Activated CD4-positive, alpha-beta T cell treated with anti-CD3 and anti-CD28 coated beads for 48 hours (primary cell): ENCODE measurements at regions not wholly inside any gene's neighbourhood (a gene's known extent, or its start where the extent isn't known, plus 50 kb on each side); places are given as distances from the start of the nearest gene placed in this dataset.

Source experiments
- DNase-seq: peaks from one replicate; pipeline ENCODE4 v3.0.0-alpha.2; 2020

DNA sequence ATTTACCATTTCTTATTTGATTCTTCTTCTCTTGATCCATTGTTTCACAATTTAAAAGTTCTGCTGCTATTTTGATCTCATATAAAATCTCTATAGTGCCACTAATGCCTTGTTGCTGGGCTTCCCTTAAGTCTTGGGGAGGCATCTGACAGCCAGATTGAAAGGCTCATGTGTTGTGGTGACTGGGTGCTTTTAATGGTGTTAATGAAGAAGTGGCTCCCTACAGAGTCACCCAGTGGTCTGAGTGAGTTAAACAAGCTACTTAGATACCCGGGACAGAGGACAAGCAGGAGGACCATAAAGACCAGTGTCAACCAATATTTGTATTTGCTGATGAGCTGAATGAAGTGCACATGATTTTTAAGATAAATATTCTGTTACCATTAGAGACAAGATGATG, 176.4 kb upstream of the HABP2 start:
- no peak for DNase-seq

DNA sequence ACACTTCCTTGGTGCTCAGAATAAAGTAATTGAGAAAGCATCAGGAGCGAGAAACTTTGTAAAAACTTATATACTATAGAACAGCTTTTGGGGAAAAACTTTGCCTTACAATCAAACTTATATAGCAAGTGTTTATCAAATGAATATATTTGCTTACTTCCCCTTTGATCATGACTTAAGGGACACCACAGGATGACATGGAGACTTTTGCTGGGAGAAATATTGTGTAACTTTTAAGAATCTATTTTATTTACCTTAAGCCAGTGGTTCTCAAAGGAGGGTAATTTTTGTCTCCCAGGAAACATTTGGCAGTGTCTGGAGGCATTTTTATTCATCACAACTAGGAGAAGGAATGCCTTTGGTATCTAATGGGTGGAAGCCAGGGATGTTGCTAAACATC, 173.8 kb upstream of the HABP2 start:
- DNase-seq: no peak

DNA sequence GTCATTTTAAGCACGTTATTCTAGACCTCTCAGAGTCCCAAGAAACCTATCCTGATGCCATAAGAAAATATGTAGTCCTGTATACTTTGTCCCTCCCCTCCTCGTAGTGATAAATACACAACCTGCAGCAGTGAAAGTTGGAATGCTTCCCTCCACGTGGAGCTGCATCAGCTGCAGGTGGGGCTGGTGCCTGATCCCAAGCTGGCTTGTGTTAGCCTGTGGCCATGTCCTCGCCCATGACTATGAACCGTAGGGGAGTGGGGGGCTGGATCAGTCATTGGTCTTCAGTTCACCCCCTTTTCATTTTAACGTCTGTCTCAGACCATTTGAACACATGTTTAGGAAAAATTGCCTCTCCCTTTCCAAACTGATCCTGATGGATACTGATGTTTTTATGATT, 171.4 kb upstream of the HABP2 start:
- DNase-seq: no peak

DNA sequence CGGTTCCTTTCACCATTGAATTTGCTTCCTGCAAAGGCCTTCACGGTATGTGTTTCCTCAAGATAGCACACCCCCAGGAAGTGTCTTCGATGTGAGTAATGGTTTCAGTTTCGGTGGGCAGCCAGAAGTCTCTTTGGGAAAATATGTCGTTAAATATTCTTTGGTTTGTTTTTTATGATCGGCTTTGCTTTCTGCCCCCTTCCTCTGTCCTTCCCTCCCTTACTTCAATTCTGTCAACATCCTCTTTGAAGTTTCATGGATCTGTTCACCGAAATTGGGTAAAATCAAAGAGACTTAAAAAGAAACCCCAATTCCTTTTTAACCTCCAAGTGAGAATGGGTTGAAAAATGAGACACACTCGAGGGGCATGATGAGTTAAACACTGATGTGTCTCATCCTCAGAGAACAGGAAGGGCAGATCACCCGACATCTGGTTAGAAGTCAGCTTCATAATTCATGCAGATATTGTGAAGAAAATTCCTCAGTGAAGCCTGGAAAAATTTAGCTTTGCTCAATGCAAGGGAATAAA, 170.8 kb upstream of the HABP2 start:
- peak; percentile 20 for DNase-seq

DNA sequence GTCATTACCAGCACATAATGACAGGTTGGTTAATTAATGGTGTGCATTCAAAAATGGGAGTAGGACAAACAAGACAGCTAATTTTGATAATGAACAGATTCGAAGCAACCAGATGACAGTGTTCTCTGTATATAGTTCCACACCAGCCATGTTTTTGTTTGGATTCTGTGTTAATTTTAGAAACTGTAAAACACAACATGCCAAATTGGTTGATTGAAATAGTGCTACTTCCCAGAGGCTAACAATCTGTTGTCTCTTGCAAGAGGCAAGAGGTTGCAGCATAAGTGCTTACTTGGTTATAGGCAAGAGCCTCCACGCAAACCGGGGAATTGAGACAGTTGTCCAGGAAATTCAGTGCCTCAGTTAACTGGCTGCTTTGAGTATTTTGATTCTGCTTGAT, 170.2 kb upstream of the HABP2 start:
- no peak for DNase-seq

DNA sequence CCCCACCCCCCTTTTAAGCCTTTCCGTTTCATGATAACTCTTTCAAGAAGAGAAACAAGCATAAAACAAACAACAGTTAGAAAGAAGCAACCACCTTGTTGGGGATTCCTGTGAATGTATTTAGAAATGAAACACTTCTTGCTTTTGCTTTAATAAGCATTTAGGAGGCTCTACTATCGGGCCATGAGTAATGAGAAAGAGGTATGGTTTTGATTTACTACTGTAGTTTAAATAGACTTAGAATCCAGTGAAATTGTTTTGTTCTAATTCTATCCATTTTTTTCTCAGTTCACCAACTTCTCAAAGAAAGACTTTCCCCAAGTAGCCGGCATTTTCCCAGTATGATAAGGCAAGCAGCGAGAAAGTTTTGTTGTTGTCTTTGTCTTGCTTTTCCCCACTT, 168.7 kb upstream of the HABP2 start:
- no peak for DNase-seq

DNA sequence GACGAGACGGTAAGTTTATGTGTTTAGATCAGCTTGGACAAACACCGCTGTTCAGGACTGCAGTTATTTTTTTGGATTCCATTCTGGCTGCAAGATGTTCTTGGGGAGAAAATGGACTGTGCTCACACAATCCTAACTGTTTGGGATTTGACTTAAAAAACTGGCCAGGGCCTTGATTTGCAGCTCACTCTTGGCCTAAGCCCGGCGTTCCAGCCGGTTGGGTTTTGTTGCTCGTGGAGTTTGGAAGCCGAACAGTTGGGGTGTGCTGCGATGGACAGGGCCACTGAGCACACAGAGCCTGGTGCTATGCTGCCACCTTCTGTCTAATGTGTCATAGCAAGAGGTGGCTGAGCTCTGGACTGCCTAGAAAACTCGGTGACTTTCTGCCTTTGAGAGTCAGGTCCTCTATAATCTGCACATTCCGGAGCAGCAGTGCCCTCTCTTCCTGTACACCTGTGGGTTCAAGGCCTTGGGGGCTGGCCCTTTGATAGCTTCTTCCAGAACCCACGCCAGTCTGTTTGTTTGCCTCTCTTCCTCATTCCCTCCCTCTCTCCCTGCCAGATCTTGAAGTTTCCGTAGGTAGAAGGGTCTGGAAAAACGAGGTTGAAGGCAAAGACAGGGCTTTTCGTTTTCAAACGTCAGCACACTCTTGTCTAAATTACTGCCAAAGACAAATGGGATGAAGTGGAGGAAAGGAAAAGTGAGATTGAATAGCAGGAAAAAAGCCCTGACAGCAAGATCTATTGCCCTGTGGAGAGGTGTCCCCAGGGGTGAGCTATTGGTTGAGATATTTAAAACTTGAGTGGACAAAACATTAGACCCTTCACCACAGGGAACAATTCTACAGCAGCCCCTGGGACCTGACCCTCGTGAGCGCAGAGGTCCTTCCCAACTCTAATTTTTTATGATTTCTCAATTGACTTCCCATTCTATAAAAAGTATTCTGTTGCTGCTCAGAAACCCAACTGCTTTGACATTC, 167.5 kb upstream of the HABP2 start:
- DNase-seq: peak; percentile 65

DNA sequence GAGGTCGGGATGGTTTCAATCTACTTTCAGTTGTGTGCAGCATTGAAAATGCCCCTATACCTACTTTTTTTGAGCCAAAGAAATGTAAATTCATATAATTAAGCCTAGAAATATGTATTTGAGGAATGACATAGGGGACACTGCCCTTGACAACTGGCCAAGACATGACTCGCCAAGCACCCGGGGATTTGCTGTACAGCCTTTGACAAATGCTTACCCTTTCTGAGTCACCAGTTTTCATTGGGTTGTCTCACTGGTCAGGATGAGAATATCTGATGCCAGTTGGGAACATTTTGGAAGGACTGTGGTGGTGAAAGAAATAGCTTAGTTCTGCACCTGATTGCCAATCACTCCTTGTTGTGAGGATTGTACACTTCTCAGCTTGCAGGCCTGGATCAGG, 166.8 kb upstream of the HABP2 start:
- DNase-seq: no peak

DNA sequence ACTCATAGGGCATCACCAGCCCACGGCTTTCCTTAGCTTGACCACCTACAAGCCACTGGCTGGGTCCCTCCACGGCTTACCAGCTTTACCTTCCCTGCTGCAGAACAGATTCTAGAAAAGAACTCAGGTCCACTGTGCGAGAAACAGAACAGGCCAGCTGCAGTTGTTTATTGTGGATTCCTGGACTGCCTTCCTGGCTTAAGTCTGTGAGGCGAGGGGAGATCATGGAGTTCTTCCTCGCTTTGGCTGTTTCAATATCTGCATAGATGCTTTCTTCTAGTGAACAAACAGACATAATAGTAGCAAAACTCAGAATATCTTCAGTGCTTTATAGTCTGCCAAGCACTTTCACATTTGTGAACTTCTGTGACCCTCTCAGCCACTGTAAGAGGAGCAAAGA, 162.9 kb upstream of the HABP2 start:
- no peak for DNase-seq

DNA sequence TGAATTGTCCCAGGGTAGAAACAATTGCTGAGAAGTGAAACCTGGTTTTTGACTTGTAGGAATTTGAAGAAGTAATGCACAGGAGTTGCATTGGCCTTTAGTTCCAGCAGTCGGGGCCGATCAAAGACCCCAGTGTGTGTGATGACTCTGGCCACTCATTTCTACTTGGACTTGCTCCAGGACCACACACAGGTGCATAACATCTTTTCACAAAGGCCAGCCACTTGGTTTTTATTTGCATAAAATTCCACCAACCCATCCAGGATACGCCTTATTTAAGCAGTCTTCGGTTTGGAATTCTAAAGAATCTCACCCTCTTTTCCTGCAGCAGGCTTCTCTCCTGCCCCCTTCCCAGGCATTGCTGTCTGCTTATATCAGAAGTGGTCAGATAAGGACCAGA, 162.0 kb upstream of the HABP2 start:
- no peak for DNase-seq

DNA sequence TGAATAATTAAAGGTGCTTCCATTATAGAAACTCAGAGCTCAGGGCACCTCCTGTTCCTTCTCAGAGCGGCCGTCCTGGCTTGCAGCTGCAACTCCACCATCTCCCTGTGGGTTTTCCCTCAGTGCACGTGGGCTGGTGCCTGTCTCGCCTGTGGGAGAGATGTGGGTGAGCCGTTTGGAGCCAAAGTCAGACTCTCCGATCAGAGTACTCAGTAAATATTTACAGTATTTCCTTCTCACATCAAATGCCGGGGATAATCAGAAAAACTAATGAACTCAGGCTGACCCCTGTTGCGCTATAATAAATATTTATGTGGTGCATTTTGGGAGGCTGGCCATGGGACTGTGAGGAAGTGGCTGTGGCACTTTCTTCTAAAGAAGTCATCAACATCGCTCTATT, 155.8 kb upstream of the HABP2 start:
- DNase-seq: no peak

DNA sequence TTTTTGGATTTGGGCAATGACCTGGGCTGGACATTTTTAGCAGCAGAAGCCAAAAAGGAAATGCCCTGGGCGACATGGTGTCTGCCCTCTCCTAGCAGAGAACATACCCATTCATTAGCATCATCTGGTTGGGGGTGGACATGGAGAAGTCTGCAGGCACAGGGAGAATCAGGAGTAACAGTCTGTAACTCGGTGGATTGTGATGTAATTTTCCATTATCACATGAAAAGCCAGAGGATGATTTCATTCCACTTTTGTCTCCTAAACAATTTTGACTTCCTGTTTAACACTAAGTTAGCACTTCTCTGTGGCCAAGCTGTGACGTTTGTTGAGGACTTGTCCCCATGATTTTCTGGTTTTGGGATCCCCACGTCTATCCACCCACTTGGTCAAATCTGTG, 153.8 kb upstream of the HABP2 start:
- DNase-seq: no peak

DNA sequence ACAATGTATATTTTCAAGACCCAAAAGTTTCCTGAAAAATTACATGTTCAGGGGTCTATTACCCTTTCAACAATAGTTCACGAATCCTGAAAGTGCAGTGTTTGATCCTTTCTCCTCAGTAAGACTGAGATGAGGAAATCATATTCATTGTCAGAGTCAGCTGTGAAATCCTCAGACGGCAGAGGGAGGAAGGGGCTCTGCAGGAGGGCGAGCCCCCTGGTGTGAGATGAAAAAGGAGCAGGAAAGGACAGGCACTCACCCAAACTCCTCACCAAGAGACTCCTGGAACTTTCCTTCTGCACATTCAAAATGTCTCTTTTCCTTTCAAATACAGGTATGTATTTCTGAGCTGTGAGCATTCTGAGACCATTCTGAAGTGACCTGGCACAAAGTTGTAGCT, 150.3 kb upstream of the HABP2 start:
- no peak for DNase-seq

DNA sequence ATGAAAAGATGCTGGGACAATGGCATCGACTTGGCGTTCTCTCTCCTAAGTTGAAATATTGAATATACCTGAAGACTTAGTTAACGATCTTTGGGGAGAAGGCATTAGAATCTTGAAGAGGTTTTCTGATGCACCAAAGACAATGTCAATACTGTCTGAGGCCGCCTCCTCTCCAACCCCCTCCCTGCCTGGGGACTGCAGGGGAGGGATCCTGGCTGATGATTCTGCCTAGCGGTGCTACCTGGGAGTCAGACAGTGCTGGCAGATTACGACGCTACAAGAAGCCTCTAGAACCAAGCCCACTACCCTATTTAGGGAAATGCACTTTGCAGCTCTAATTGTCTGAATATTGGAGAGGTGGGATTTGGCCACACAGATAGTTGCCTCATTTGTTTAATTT, 145.6 kb upstream of the HABP2 start:
- no peak for DNase-seq

DNA sequence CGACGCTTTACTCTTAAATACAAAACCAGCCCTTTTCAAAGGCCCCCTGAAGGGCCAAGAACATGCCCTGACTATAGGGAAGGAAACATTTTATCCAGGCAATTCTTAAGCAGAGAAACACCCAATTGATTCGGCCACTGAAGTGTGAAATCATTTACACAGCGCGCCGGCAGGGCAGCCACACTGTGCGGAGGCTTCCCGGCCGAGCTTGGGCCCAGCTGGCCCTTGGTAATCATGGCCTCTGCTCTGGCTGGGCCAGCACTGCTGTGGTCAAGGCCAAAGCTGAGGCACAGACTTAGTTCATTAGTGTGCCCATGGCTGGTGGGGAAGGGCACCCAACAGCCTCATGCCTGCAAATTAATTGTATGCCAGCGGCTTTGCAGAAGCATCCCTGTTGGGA, 143.7 kb upstream of the HABP2 start:
- DNase-seq: no peak

DNA sequence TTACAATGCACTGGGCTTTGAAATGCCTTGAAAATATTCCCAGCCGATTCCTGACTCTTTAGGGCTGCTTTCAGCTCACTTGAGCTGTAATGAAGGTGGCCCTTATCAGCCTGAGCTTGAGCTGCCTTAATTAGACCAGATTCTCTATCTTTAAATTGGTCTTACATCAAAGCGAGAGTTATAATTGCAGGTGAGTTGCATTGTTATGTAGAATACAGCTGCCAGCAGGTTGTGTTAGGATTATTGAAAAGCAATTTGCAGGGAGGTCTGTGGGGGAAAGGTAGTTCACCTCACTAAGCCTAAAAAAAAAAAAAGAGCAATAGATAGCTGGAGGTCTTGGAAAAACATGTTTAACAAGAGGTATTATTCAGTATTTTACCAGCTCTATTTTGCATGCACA, 142.2 kb upstream of the HABP2 start:
- no peak for DNase-seq

DNA sequence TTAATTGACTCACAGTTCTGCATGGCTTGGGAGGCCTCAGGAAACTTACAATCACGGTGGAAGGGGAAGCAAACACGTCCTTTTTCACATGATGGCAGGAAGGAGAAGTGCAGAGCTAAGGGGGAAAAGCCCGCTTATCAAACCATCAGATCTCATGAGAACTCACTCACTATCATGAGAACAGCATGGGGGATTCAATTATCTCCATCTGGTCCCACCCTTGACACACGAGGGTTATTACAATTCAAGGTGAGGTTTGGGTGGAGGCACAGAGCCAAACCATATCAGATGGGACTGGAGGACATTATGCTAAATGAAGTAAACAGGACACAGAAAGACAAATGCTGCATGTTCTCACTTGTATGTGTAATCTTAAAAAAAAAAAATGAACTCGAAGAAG, 141.4 kb upstream of the HABP2 start:
- no peak for DNase-seq

DNA sequence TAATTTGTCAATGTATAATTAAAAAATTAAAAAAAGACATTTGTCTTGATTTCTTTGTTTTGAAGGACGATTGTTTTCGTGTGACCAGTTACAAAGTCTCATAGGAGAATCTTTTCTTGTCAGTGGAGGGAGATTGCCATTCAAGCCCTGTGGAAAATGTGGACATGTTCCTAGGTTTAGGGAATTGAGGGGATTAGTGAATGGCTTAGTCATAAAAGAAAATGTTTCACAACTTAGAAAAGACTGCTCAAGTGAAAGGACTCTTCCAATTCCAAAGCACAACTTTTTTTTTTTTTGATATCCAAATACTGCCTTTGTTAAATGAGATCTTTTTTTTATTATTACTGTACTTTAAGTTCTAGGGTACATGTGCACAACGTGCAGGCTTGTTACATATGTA, 140.7 kb upstream of the HABP2 start:
- DNase-seq: no peak

DNA sequence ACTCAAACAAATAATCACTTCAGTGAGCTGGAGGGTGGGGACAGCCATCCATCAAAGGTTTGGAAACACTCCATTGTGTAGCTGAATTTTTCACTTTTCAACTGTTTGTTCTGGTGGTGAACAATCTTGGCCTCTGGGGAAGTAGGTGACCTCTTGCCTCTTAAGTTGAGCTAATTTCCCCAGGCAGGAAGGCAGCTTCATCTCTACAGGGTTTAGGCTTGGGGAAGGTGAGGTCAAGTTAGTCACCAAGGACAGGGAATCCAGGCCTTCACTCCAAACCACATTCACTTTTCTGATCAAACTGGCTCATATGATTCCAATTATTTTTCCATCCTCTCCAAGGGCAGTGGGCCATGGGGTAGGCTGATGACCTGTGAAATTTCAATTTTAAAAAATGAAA, 138.3 kb upstream of the HABP2 start:
- DNase-seq: no peak

DNA sequence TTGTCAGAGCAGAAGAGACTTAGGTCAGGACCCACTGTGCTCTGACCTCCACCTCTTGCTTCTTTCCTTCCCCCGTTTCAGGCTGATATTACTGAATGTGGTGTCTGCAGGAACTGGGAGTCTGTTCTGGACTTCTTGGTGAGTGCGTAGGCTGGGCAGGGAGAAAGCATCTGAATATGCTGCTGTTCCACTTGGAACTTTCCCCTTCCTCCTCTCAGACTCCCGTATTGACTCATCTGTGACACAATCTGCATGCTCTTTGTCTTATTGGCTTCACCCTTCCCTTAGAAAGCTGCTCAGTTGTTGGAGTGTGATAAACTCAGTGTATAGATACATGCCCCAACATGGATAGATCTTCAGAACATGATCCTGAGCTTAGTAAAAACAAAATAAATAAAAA, 137.6 kb upstream of the HABP2 start:
- DNase-seq: no peak

DNA sequence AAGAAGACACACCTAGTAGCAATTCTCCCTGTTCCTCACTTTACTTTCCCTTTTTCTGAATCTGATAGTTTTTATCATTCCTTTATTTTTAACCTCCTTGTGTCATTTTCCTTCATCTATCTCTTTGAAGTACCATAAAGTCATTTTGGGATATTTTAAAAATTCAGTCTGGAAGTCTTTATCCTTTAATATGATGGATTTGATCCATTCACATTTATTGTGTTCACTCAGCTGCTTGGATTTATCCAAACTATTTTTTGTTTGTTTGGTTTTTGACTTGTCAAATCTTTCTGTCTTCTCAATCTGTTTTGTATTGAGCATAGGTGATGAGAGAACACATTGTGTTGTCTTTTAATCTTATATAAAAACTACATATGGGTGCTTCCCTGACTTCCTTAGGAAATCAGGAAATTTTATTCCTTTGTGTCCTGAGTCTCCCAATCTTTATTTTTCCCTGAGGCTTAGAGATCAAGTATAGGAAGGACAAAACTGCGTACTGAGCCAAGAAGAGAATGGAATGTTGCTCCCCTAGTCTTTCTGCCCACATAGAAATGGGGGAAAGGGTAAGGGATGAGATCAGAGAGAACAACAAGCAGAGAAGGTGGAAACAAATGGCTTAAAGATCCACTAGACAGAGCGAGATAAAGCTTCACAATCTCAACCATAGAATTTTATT, 132.7 kb upstream of the HABP2 start:
- no peak for DNase-seq

DNA sequence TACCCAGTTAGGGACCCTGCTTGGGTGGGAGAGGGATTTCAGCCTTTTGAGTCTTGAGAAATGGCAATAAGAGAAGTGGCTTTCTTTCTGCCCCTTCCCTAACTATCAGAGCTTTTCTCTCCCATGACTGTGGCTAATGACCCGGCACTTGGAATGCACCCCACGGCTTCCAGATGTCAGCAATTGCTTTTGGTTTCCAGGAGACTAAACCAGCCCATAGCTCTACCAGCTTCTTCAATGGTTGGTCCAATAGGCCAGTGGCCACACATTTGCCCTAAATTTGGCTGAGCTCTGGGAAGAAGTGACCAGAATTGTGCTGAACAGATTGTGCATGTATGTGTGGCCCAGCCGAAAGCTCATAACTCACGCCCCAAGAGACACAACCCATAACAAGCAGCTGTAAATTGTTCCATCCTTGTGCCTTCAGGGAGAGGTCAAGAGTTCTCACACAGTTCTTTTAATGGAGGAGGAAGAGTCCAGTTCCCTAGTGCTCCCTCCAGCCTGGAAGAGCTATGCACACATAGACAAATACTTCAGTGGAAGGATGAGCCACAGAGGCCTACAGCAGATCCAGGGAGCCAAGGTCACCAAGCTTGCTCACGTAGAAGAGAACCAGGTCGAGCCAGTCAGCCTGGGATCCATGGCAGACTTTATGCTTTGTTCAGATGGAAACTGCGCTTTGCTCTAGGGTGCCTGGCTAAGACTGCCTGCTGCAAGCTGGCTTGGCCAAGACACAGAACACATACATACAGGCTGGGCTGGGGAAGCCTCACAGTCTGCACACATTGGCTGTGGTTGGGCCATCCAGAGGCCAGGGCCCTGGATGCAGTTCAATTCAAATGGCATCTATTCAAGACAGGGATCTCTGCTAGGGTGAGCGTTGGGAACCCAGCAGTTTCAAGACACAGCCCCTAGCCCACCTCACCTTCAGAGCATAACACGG, 131.8 kb upstream of the HABP2 start:
- no peak for DNase-seq

DNA sequence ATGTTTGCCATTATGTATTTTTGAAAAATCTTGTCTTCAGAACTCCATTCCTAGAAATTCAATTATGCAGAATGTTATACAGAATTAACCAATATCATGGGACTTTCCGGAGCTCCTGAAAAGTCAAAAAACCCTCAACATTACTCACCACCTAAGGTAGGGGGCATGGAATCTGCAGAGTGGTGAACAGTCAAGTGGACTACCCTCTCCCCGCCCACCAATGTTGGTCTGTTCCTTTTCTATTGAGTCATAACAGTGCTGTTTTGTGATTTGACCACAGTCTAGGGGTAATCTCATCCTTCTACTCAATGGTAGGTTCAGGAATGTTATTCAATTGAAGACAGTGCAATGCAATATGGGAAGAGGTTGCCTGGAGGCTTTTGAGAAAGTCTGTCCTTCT, 130.5 kb upstream of the HABP2 start:
- DNase-seq: no peak
